Heart right ventricle (tissue), 16 donors: ENCODE measurements at regions not wholly inside any gene's neighbourhood (a gene's known extent, or its start where the extent isn't known, plus 50 kb on each side); places are given as distances from the start of the nearest gene placed in this dataset.

Experiments used
- ATAC-seq, 8 donors: fragments of 200-7000 bp; cut with Tn5 transposase; one replicate each; pipeline ENCODE4 v1.9.1; 2020; ENCODE audit warnings: mild to moderate bottlenecking in 8 of 8, moderate library complexity in 8 of 8, moderate number of reproducible peaks in 1 of 8
- DNase-seq, 2 donors: peaks; one replicate each; pipeline ENCODE4 v3.0.0-alpha.2; 2020
- H3K27ac ChIP-seq, 10 donors: fragments of 200-600 bp; sonication (generic) in 2 of 10; one replicate each; pipeline versions ENCODE4 v1.5.0 to v1.8.0; 2020 to 2022; ENCODE audit warnings: mild to moderate bottlenecking in 3 of 10
- H3K27me3 ChIP-seq, 7 donors: fragments of 200-600 bp; one replicate each; pipeline ENCODE4 v1.8.0; 2021 to 2022; ENCODE audit warnings: mild to moderate bottlenecking in 2 of 7
- H3K36me3 ChIP-seq, 9 donors: fragments of 200-600 bp; sonication (generic) in 1 of 9; one replicate each; pipeline versions ENCODE4 v1.5.0 to v1.8.0; 2020 to 2022; ENCODE audit warnings: mild to moderate bottlenecking in 2 of 9
- H3K4me1 ChIP-seq, 9 donors: fragments of 200-600 bp; sonication (generic) in 1 of 9; one replicate each; pipeline versions ENCODE4 v1.5.0 to v1.8.0; 2020 to 2022; ENCODE audit warnings: mild to moderate bottlenecking in 4 of 9
- H3K4me3 ChIP-seq, 10 donors: fragments of 200-600 bp; sonication (generic) in 2 of 10; one replicate each; pipeline versions ENCODE4 v1.5.0 to v1.8.0; 2020 to 2022; ENCODE audit warnings: mild to moderate bottlenecking in 7 of 10, moderate library complexity in 2 of 10
- H3K9me3 ChIP-seq, 11 donors: fragments of 200-600 bp in 10 of 11; sonication (generic) in 2 of 11; one replicate each; pipeline versions ENCODE4 v1.5.0 to v1.8.0; 2013 to 2022; ENCODE audit warnings: mild to moderate bottlenecking in 2 of 11, control low read depth in 1 of 11, moderate library complexity in 1 of 11
- CTCF ChIP-seq, 9 donors: fragments of 200-600 bp; sonication (generic) in 2 of 9; IDR thresholded peaks; one replicate each; pipeline versions ENCODE4 v1.5.0 to v1.8.0; 2021 to 2022; ENCODE audit warnings: antibody characterized with exemption in 9 of 9, mild to moderate bottlenecking in 5 of 9, moderate library complexity in 1 of 9
- WGBS, 2 donors: extraction: QIAGEN DNeasy Blood & Tissue Kit; methylation state at CpG; one replicate each; pipeline ENCODE4 v1.1.7; 2013; ENCODE audit warnings: inconsistent platforms in 1 of 2; 5-methylcytosine and 5-hydroxymethylcytosine counted together
- intact Hi-C, 10 donors: fragments of 100-400 bp; cut with DNase I; formaldehyde crosslinking; loops; one replicate each; pipeline versions ENCODE4 v1.11.1 to v1.14.2; 2022
- donor health status: Arrhythmogenic right ventricular cardiomyopathy.
- donor health status: ischemic (EF 13 %, LVEDD 7.1; RV severe dilation, severe dysfunction).
- donor health status: healthy with polysubstance abuse.
- donor health status: DM: no; HTN: yes; CAD: no.
- donor health status: DM: no; HTN: no; CAD: no.
- donor health status: ischemic (EF 25% LVEDD 6.9; RV normal size, moderate dysfunction).
- donor health status: ischemic (EF 25% LVEDD 5.7; RV mildly dilated, moderate dysfunction).
- donor health status: healthy.
- donor health status: DM: yes; HTN: yes; CAD: no.
- donor health status: Ischemic cardiomyopathy.
- donor health status: ischemic (EF 35%, LVEDD 5.7; RV mildly dilated, moderate dysfunction).
- donor health status: nonischemic (EF 11% LVEDD 7.7; RV severe dilation, severe dysfunction).
- donor health status: DM: yes; HTN: yes; CAD: no.
- donor health status: PGD.
- donor health status: ischemic (EF 29% LVEDD 5.4; RV normal size, mild dysfunction).
- donor health status: nonischemic (EF 23%, LVEDD 6.1; RV moderate dilation, normal function).

DNA sequence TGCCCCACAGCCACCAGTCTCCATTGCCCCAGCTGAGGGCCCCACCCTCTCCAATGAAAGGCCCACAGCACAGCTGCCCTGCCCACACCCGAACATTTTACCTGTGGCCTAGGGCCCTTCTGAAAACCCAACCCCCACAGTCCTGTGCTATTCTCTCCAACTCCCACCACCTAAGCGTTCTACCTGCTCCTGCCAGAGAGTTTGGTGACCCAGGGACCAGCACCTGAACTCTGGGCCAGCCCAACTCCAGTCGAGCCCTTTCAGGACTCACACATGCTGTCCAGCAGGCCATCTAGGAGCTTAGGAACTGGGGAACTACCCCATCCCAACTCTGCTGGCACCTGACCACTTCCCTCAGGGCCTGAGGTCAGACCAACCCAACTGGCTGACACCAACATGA lies 562.3 kb downstream of the DNAH5 start:
- intact Hi-C loops: no loop called here
- no peak for DNase-seq
- WGBS, 2 donors: 72 to 75% methylated on average over 3 of the region's 3 CpGs

GRCh38 chr5:13378091-13378490 lies 566.4 kb downstream of the DNAH5 start:
- Histone ChIP-seq H3K4me3 (no peak overlapping the region), H3K27me3 (no peaks in the 10 kb centered on the region), H3K9me3 (peaks cover 0 to 22% (median 0%) of the 10 kb centered on the region in 11 donors), H3K36me3 (no peaks in the 10 kb centered on the region), H3K4me1 (no peaks in the 10 kb centered on the region), H3K27ac (no peak overlapping the region)
- ATAC-seq (no peak), DNase-seq (no peak)
- intact Hi-C loops: no loop called here
- 67 to 84% methylated on average over 4 of the region's 4 CpGs for WGBS, 2 donors
- TF ChIP-seq CTCF (IDR thresholded peaks at IDR 0.05): no peak

More for the DNA sequence above, 562.3 kb downstream of the DNAH5 start:
- no peak for TF ChIP-seq CTCF (IDR thresholded peaks at IDR 0.05)
- H3K27ac ChIP-seq: no peak overlapping the region
- H3K4me3 ChIP-seq: no peak overlapping the region
- no peaks in the 10 kb centered on the region for H3K36me3 ChIP-seq
- no peak for ATAC-seq
- H3K4me1 ChIP-seq: no peaks in the 10 kb centered on the region
- H3K9me3 ChIP-seq: peaks cover 0 to 44% (median 0%) of the 10 kb centered on the region in 11 donors
- no peaks in the 10 kb centered on the region for H3K27me3 ChIP-seq

GRCh38 chr5:13359344-13359743 lies 585.1 kb downstream of the DNAH5 start:
- TF ChIP-seq CTCF (IDR thresholded peaks at IDR 0.05): no peak
- DNase-seq (no peak), ATAC-seq (no peak)
- Histone ChIP-seq H3K27ac (no peak overlapping the region), H3K4me3 (no peak overlapping the region), H3K36me3 (no peaks in the 10 kb centered on the region), H3K4me1 (no peaks in the 10 kb centered on the region), H3K9me3 (no peaks in the 10 kb centered on the region), H3K27me3 (no peaks in the 10 kb centered on the region)
- intact Hi-C loops: no loop called here

DNA sequence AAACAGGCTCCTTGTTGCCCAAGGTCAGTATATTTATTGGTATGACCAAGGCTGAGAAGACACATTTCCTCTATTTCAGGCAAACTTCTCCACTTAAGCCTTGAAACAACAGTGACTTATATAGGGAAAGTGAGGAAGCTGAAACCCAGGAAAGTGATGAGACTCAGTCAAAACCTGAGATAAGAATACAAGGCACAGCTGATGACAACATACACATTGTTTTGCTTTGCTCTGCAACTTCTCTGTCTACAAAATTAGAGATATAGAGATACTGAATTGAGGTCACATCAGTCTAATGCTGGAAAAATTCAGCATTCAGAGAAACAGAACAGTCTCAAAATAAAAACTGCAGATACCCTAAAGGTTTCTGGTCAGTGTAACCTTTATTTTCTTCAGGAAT lies 586.1 kb downstream of the DNAH5 start:
- H3K27ac ChIP-seq: no peak overlapping the region
- no peak for TF ChIP-seq CTCF (IDR thresholded peaks at IDR 0.05)
- DNase-seq (no peak), ATAC-seq (no peak)
- no peaks in the 10 kb centered on the region for H3K9me3 ChIP-seq
- H3K27me3 ChIP-seq: no peaks in the 10 kb centered on the region
- intact Hi-C loops: no loop called here
- no peak overlapping the region for H3K4me3 ChIP-seq
- no peaks in the 10 kb centered on the region for H3K36me3 ChIP-seq
- H3K4me1 ChIP-seq: no peaks in the 10 kb centered on the region

- no peak for DNase-seq
- no peak overlapping the region for H3K4me3 ChIP-seq
- no peak for ATAC-seq
- 25 to 50% methylated on average over 1 of the region's 1 CpG for WGBS, 2 donors
- no peak for TF ChIP-seq CTCF (IDR thresholded peaks at IDR 0.05)
- no peaks in the 10 kb centered on the region for H3K36me3 ChIP-seq
- H3K27me3 ChIP-seq: no peaks in the 10 kb centered on the region
- no peaks in the 10 kb centered on the region for H3K9me3 ChIP-seq
- no peak overlapping the region for H3K27ac ChIP-seq
- H3K4me1 ChIP-seq: no peaks in the 10 kb centered on the region
- intact Hi-C loops: no loop called here
Measured at GRCh38 chr5:13357929-13358328, 586.6 kb downstream of the DNAH5 start.
